GM08714 (cell line): ENCODE measurements at regions not wholly inside any gene's neighbourhood (a gene's known extent, or its start where the extent isn't known, plus 50 kb on each side); places are given as distances from the start of the nearest gene placed in this dataset.
"Not testable (repeated sequence)": the region's sequence is repeated elsewhere in the genome, so short reads cannot be mapped to it uniquely, and the experiment has no call there.

Experiments
- H3K4me3 ChIP-seq: fragments of 200-500 bp; sonication (Bioruptor generic); 2 replicates; pipeline ENCODE4 v1.5.1; 2014; ENCODE audit warnings: mild to moderate bottlenecking, low read length, inconsistent platforms
- ZNF274 ChIP-seq: IDR thresholded peaks from 2 replicates; pipeline ENCODE4 v1.6.1; 2012; ENCODE audit warnings: mild to moderate bottlenecking, low read depth, low read length

DNA sequence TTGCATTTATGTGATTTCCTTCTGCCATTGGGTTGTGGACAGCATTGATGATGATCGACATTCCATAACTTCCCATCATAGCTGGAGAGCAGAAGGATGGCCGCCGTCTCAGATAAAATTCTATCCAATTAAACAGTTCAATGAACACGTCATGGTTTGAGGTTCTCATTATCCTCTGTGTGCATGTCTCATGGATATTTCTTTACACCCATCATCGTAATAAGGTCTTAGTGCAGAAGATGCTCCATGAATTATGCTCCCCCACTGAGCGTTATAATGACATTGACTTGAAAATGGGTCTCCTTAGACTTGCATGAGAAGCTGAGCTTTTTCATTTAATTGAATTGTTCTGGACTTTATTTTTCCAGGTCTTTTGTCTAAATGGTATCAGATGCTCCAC, 92.1 kb downstream of the TRIM42 start:
- no peak for TF ChIP-seq ZNF274
- no peak overlapping the region for H3K4me3 ChIP-seq

- no peak overlapping the region for H3K4me3 ChIP-seq
- no peak for TF ChIP-seq ZNF274
These were observed 93.3 kb downstream of the TRIM42 start for GRCh38 chr3:140770977-140771667.

GRCh38 chr3:140777631-140778233, 99.9 kb downstream of the TRIM42 start:
- no peak for TF ChIP-seq ZNF274
- no peak overlapping the region for H3K4me3 ChIP-seq

- no peak overlapping the region for H3K4me3 ChIP-seq
- TF ChIP-seq ZNF274 = no peak
These were observed 113.5 kb downstream of the TRIM42 start for GRCh38 chr3:140791368-140791767.

DNA sequence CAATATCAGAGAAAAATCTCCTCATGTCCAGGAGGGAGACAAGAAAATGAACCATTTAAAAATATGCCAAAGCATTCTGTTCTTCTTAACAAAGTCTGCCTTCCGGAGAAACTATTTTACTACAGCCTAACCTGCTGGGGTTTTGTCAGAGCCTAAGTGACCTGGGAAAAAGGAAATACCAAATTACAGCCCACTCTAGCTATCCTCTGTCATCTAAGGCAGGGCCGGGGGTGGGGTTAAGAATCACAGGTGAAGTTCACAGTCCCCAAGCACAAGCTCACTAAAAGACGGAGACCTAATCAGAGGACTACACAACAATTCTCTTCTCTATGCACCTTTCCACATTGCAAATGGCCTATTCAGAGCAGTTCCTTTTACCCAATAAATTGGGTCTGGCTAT, 116.6 kb downstream of the TRIM42 start:
- TF ChIP-seq ZNF274 = no peak
- no peak overlapping the region for H3K4me3 ChIP-seq

DNA sequence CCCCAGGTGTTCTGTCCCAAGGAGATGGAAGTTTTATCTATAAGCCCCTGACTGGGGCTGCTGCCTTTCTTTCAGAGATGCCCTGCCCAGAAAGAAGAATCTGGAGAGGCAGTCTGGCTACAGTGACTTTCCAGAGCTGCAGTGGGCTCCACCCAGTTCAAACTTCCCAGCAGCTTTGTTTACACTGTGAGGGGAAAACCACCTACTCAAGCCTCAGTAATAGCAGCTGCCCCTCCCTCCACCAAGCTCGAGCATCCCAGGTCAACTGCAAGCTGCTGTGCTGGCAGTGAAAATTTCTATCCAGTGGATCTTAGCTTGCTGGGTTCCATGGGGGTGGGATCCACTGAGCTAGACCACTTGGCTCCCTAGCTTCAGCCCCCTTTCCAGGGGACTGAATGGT, 125.0 kb downstream of the TRIM42 start:
- not testable (repeated sequence) for H3K4me3 ChIP-seq

GRCh38 chr3:140809316-140809715, 131.5 kb downstream of the TRIM42 start:
- TF ChIP-seq ZNF274 = no peak
- H3K4me3 ChIP-seq = no peak overlapping the region

- no peak for TF ChIP-seq ZNF274
- no peak overlapping the region for H3K4me3 ChIP-seq
These were observed 125.1 kb upstream of the SLC25A36 start for GRCh38 chr3:140816372-140817195.

GRCh38 chr3:140821493-140821892, 120.1 kb upstream of the SLC25A36 start:
- no peak overlapping the region for H3K4me3 ChIP-seq
- no peak for TF ChIP-seq ZNF274

GRCh38 chr3:140822401-140823047, 119.1 kb upstream of the SLC25A36 start:
- no peak overlapping the region for H3K4me3 ChIP-seq

DNA sequence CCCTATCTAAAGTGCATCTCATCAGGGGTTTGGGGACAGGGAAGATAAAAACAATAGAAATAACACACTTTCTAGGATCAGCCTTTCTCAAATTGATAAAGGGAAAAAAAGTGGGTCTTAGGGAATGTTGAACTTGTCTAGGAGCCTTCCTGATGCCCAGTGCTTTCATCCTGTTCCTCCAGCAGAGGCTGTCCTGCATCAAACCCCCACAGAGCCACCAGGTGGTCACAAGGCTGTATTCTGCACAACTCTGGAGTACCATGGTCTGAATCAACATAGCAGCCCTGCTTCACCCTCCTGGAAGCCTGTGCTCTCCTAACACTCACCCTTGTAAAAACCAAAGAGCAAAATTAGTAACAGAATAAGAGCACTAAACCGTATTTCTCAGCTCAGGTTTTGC, 118.5 kb upstream of the SLC25A36 start:
- no peak for TF ChIP-seq ZNF274

More at GRCh38 chr3:140822401-140823047, 119.1 kb upstream of the SLC25A36 start:
- TF ChIP-seq ZNF274 = no peak

GRCh38 chr3:140827894-140828293, 113.7 kb upstream of the SLC25A36 start:
- no peak for TF ChIP-seq ZNF274
- H3K4me3 ChIP-seq = no peak overlapping the region

More for the DNA sequence above, 118.5 kb upstream of the SLC25A36 start:
- H3K4me3 ChIP-seq = no peak overlapping the region

DNA sequence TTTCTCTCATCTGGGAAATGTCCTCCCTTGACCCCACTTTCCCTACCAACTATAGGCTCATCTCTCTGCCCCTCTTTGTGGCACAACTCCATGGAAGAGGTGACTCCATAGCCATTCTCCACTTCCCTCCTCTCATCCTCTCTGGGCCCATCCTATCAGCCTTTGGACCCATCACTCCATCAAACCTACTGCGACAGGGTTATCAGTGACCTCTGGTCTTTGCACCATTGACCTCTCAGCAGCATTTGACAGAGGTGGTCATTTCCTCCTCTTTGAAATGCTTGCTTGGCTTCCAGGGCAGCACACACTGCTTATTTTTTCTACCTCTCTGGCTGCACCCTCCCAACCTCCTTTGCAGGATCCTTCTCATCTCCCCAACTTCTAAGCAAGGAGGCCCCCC, 113.1 kb upstream of the SLC25A36 start:
- no peak overlapping the region for H3K4me3 ChIP-seq
- TF ChIP-seq ZNF274 = no peak

DNA sequence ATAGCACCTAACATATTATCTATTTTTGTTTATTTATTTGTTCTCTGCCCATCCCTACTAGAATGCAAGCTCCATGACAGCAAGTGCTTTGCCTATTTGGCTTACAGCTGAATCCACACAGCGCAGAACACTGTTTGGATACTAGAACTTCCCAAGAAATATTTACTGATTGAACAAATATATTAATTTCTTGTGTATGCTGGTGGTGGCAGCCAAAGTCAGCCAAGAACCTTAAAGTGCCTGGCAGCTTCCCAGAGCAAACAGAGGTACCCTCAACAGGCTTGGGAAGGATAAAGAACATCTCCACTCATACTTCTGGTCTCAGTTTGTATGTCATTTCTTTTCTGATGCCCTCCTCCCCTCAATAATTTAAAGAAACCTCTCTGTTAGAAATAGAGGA, 111.8 kb upstream of the SLC25A36 start:
- H3K4me3 ChIP-seq = no peak overlapping the region
- no peak for TF ChIP-seq ZNF274
